ENCODE measurements at regions not wholly inside any gene's neighbourhood (a gene's known extent, or its start where the extent isn't known, plus 50 kb on each side); places are given as distances from the start of the nearest gene placed in this dataset.

GRCh38 chr18:24811950-24812681 is 351.7 kb downstream of the HRH4 start:
- H3K4me3 ChIP-seq (ENCODE audit: low read depth, low read length): no peak overlapping the region
- DNase-seq (ENCODE audit: low read depth): no peak
- TF ChIP-seq, protein P1, sequence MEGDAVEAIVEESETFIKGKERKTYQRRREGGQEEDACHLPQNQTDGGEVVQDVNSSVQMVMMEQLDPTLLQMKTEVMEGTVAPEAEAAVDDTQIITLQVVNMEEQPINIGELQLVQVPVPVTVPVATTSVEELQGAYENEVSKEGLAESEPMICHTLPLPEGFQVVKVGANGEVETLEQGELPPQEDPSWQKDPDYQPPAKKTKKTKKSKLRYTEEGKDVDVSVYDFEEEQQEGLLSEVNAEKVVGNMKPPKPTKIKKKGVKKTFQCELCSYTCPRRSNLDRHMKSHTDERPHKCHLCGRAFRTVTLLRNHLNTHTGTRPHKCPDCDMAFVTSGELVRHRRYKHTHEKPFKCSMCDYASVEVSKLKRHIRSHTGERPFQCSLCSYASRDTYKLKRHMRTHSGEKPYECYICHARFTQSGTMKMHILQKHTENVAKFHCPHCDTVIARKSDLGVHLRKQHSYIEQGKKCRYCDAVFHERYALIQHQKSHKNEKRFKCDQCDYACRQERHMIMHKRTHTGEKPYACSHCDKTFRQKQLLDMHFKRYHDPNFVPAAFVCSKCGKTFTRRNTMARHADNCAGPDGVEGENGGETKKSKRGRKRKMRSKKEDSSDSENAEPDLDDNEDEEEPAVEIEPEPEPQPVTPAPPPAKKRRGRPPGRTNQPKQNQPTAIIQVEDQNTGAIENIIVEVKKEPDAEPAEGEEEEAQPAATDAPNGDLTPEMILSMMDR (IDR thresholded peaks at IDR 0.05; ENCODE audit: control insufficient read depth, extremely low read depth, insufficient read depth): no peak

- DNase-seq (ENCODE audit: low read depth): no peak
- TF ChIP-seq, protein P1 (IDR thresholded peaks at IDR 0.05; ENCODE audit: control insufficient read depth, extremely low read depth, insufficient read depth): no peak
- no peak overlapping the region for H3K4me3 ChIP-seq (ENCODE audit: low read depth, low read length)
Observed at GRCh38 chr18:24814521-24814920, 354.1 kb downstream of the HRH4 start.

- no peak overlapping the region for H3K4me3 ChIP-seq (ENCODE audit: low read depth, low read length)
- TF ChIP-seq, protein P1 (IDR thresholded peaks at IDR 0.05; ENCODE audit: control insufficient read depth, extremely low read depth, insufficient read depth): no peak
- DNase-seq (ENCODE audit: low read depth): no peak
Observed at GRCh38 chr18:24817150-24817549, 356.7 kb downstream of the HRH4 start.

DNA sequence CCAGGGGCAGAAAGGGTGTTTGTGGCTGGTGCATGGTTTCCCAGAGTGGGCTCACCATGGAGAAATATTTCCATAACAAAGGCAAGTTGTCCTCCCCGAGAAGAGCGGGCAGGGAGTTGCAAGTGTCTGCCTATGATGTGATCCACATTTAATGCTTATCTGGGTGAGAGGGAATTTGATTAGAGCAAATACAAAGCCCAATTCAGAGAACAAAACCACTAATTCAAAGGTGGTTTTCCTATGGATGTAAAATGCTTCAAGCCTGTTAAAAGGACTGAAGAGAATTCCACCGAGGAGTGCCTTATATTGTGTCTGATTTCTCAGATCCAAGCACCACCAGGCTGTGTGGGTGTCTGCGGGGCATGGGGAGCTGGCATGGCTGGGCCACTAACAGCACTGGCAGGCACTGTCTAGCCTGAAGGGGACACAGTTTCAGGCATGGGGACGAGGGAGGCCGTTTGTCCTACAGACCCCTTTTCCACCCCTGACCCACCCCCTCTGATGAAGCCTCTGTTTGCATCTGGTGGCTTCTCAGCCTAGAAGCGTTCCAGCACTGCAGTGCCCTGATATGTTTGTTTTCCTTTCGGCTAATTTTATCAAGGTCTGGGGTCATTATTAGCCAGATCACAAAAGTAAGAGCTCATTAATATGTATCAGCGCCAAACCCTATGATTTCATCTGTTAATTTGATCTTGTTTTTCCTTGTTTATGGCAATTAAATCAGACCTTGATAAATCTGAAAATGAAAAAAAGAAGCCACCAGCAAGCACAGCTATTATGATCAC is 357.3 kb downstream of the HRH4 start:
- no peak overlapping the region for H3K4me3 ChIP-seq (ENCODE audit: low read depth, low read length)
- TF ChIP-seq, protein P1 (IDR thresholded peaks at IDR 0.05; ENCODE audit: control insufficient read depth, extremely low read depth, insufficient read depth): no peak
- no peak for DNase-seq (ENCODE audit: low read depth)

- DNase-seq (ENCODE audit: low read depth): no peak
- no peak overlapping the region for H3K4me3 ChIP-seq (ENCODE audit: low read depth, low read length)
- TF ChIP-seq, protein P1 (IDR thresholded peaks at IDR 0.05; ENCODE audit: control insufficient read depth, extremely low read depth, insufficient read depth): no peak
Observed at GRCh38 chr18:24818441-24818840, 358.0 kb downstream of the HRH4 start.

DNA sequence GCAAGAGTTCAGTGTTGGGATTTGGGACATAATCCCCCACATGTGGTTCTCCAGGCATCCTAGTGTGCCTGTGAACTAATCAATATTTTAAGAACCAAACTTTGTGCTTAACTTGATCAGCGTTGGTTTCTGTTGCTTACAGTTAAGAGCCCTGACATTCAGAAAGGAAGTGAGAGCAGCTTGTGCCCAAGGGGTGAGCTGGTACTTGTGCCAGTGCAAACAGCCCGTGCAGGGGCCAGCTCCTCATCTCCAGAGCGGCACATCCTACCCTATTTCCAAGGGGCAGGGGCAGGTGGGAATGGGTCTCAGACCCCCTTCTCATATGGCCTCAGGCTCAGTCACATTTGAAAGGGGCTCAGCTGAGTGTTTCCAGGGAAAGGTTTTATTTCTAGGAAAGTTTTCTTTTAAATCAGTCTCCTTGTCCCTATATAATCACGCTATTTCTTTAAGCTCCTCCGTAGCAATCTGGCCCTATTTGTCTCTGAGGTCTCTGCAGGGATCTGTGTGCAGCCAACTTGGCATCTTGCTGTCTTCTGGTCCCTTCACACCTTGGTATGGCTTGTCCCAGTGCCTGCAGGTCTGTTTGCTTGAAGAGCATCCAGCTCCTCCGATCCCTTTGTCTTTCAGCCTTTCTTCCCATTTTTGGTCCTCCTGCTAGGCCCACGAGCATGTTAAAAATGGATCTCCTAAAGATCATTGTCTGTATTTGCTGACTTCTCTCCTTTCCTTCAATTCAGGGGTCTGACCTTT is 358.9 kb downstream of the HRH4 start:
- no peak overlapping the region for H3K4me3 ChIP-seq (ENCODE audit: low read depth, low read length)
- TF ChIP-seq, protein P1 (IDR thresholded peaks at IDR 0.05; ENCODE audit: control insufficient read depth, extremely low read depth, insufficient read depth): no peak
- DNase-seq (ENCODE audit: low read depth): no peak
